ENCODE measurements at regions not wholly inside any gene's neighbourhood (a gene's known extent, or its start where the extent isn't known, plus 50 kb on each side); places are given as distances from the start of the nearest gene placed in this dataset.

- no peak overlapping the region for H2AK5ac ChIP-seq (ENCODE audit: low read length)
- DNase-seq, result no peak
- WGBS (ENCODE audit: extremely low coverage, insufficient coverage, insufficient read length), result no CpG with 5 or more reads among the region's 5 CpGs
- no peak overlapping the region for H3K4me2 ChIP-seq (ENCODE audit: low read length)
- H4K8ac ChIP-seq (ENCODE audit: low read depth, low read length), result no peak overlapping the region
- no peak overlapping the region for H3K27ac ChIP-seq (ENCODE audit: low read depth, low read length)
- H3K18ac ChIP-seq (ENCODE audit: low read length), result no peak overlapping the region
- H4K91ac ChIP-seq (ENCODE audit: low read depth, low read length), result no peak overlapping the region
- no peak overlapping the region for H3K4me3 ChIP-seq (ENCODE audit: low read depth, low read length)
- H3K27me3 ChIP-seq (ENCODE audit: insufficient read depth, low read length), result no peaks in the 10 kb centered on the region
- no peak overlapping the region for H4K12ac ChIP-seq (ENCODE audit: low read depth, low read length)
- no peak overlapping the region for H3K9ac ChIP-seq (ENCODE audit: low read length)
- no peaks in the 10 kb centered on the region for H3K9me3 ChIP-seq (ENCODE audit: insufficient read depth, low read depth, low read length)
- no peaks in the 10 kb centered on the region for H3K79me2 ChIP-seq (ENCODE audit: control insufficient read depth, insufficient read depth, low read length, poor library complexity)
- no peaks in the 10 kb centered on the region for H3K36me3 ChIP-seq (ENCODE audit: control insufficient read depth in 1 of 2, insufficient read depth in 2 of 2, low read length in 2 of 2)
- H3K23ac ChIP-seq (ENCODE audit: low read length), result no peak overlapping the region
- H3K14ac ChIP-seq (ENCODE audit: low read length), result no peak overlapping the region
- no peak overlapping the region for H3K4ac ChIP-seq (ENCODE audit: low read depth, low read length)
- no peak overlapping the region for H2BK5ac ChIP-seq (ENCODE audit: low read depth, low read length, poor library complexity)
- no peak overlapping the region for H2BK120ac ChIP-seq (ENCODE audit: insufficient read depth, low read length, poor library complexity)
- no peak overlapping the region for H2BK12ac ChIP-seq (ENCODE audit: low read length)
- H2AFZ ChIP-seq (ENCODE audit: insufficient read depth, low read length, poor library complexity), result no peak overlapping the region
- peaks cover 7 to 13% of the 10 kb centered on the region in 2 experiments for H3K4me1 ChIP-seq (ENCODE audit: control insufficient read depth in 1 of 2, insufficient read depth in 2 of 2, low read length in 2 of 2)
- no peaks in the 10 kb centered on the region for H3K79me1 ChIP-seq (ENCODE audit: low read length)
Measured at GRCh38 chr1:201724766-201725118, 104.2 kb upstream of the IPO9 start.

GRCh38 chr1:201726700-201727099 is 102.3 kb upstream of the IPO9 start:
- no peaks in the 10 kb centered on the region for H3K9me3 ChIP-seq (ENCODE audit: insufficient read depth, low read depth, low read length)

DNA sequence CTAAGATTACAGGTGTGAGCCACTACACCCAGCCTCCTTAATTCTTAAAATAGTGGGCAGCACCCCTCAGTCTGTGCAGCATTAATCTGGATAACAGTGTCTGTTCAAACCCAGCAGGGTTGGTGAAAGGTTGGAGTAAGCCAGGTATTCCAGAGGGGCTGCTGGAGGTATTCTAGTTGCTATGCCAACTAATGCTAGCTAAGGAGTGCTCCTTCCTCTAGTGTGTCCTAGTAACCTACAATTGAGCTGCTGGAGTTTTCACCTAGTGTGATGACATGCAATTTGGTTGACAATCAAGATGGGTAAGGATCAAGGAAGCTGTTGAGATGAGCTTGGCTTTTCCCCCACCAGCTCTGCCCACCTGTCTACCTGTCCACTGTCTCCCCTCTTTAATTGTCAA is 100.2 kb upstream of the IPO9 start:
- H4K8ac ChIP-seq (ENCODE audit: low read depth, low read length), result no peak overlapping the region
- no peak overlapping the region for H3K18ac ChIP-seq (ENCODE audit: low read length)

More at GRCh38 chr1:201726700-201727099, 102.3 kb upstream of the IPO9 start:
- no peaks in the 10 kb centered on the region for H3K79me1 ChIP-seq (ENCODE audit: low read length)
- peaks cover 1% of the 10 kb centered on the region for H3K79me2 ChIP-seq (ENCODE audit: control insufficient read depth, insufficient read depth, low read length, poor library complexity)
- H2BK5ac ChIP-seq (ENCODE audit: low read depth, low read length, poor library complexity), result no peak overlapping the region
- H3K4me3 ChIP-seq (ENCODE audit: low read depth, low read length), result no peak overlapping the region
- no peak overlapping the region for H3K4me2 ChIP-seq (ENCODE audit: low read length)
- H3K27me3 ChIP-seq (ENCODE audit: insufficient read depth, low read length), result no peaks in the 10 kb centered on the region
- no peak overlapping the region for H3K23ac ChIP-seq (ENCODE audit: low read length)
- no peak overlapping the region for H3K4ac ChIP-seq (ENCODE audit: low read depth, low read length)
- no peak overlapping the region for H3K27ac ChIP-seq (ENCODE audit: low read depth, low read length)
- DNase-seq, result no peak
- no peak overlapping the region for H2AK5ac ChIP-seq (ENCODE audit: low read length)
- no peak overlapping the region for H2BK120ac ChIP-seq (ENCODE audit: insufficient read depth, low read length, poor library complexity)
- WGBS (ENCODE audit: extremely low coverage, insufficient coverage, insufficient read length), result no CpG with 5 or more reads among the region's 2 CpGs
- no peak overlapping the region for H2BK12ac ChIP-seq (ENCODE audit: low read length)
- no peak overlapping the region for H3K18ac ChIP-seq (ENCODE audit: low read length)
- no peak overlapping the region for H4K12ac ChIP-seq (ENCODE audit: low read depth, low read length)
- no peak overlapping the region for H4K91ac ChIP-seq (ENCODE audit: low read depth, low read length)
- H3K9ac ChIP-seq (ENCODE audit: low read length), result no peak overlapping the region
- H3K36me3 ChIP-seq (ENCODE audit: control insufficient read depth in 1 of 2, insufficient read depth in 2 of 2, low read length in 2 of 2), result no peaks in the 10 kb centered on the region
- H3K14ac ChIP-seq (ENCODE audit: low read length), result no peak overlapping the region
- H4K8ac ChIP-seq (ENCODE audit: low read depth, low read length), result no peak overlapping the region
- H3K4me1 ChIP-seq (ENCODE audit: control insufficient read depth in 1 of 2, insufficient read depth in 2 of 2, low read length in 2 of 2), result peaks cover 2 to 9% of the 10 kb centered on the region in 2 experiments
- H2AFZ ChIP-seq (ENCODE audit: insufficient read depth, low read length, poor library complexity), result no peak overlapping the region

DNA sequence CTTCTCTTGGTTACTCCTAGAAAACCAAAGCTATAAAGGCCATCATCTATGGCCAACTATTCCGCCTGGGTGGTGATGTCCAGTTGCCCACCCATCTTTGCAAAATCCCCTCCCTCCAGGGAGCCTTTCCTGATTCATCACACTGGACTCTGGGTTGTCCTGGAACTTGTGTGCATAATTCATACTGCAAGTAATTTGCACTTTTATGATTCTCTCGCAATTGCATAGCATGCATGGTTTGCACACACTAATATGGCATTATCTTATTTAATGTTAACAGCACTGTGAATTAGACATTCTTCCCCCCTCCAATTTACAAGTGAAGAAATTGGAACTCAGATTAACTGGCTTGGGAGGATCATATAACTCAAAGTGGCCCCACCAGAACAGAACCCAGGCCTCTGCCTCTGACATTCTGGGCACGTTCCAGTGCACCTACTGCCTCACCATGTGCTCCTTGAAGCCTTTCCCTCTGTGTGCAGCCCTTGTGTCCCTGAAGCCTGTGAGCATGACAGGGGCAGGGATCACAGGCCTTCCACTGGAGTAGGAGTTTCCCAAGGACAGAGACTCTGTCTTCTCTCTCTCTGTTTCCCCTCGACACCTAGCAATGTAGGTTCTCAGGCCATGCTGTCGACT is 98.9 kb upstream of the IPO9 start:
- Histone ChIP-seq H3K79me2 (ENCODE audit: control insufficient read depth, insufficient read depth, low read length, poor library complexity) (peaks cover 1% of the 10 kb centered on the region), H4K12ac (ENCODE audit: low read depth, low read length) (no peak overlapping the region), H2BK12ac (ENCODE audit: low read length) (no peak overlapping the region), H3K9me3 (ENCODE audit: insufficient read depth, low read depth, low read length) (no peaks in the 10 kb centered on the region), H2AK5ac (ENCODE audit: low read length) (no peak overlapping the region), H2BK120ac (ENCODE audit: insufficient read depth, low read length, poor library complexity) (no peak overlapping the region), H3K27me3 (ENCODE audit: insufficient read depth, low read length) (no peaks in the 10 kb centered on the region), H3K18ac (ENCODE audit: low read length) (no peak overlapping the region), H3K27ac (ENCODE audit: low read depth, low read length) (no peak overlapping the region), H3K4me1 (ENCODE audit: control insufficient read depth in 1 of 2, insufficient read depth in 2 of 2, low read length in 2 of 2) (peaks cover 3 to 11% of the 10 kb centered on the region in 2 experiments), H4K91ac (ENCODE audit: low read depth, low read length) (no peak overlapping the region), H3K4me2 (ENCODE audit: low read length) (no peak overlapping the region), H2AFZ (ENCODE audit: insufficient read depth, low read length, poor library complexity) (no peak overlapping the region), H2BK5ac (ENCODE audit: low read depth, low read length, poor library complexity) (no peak overlapping the region), H3K14ac (ENCODE audit: low read length) (no peak overlapping the region), H3K4ac (ENCODE audit: low read depth, low read length) (no peak overlapping the region), H3K23ac (ENCODE audit: low read length) (no peak overlapping the region), H4K8ac (ENCODE audit: low read depth, low read length) (no peak overlapping the region), H3K9ac (ENCODE audit: low read length) (no peak overlapping the region), H3K79me1 (ENCODE audit: low read length) (no peaks in the 10 kb centered on the region), H3K36me3 (ENCODE audit: control insufficient read depth in 1 of 2, insufficient read depth in 2 of 2, low read length in 2 of 2) (peaks cover 0 to 5% of the 10 kb centered on the region in 2 experiments), H3K4me3 (ENCODE audit: low read depth, low read length) (no peak overlapping the region)
- DNase-seq, result no peak
- no CpG with 5 or more reads among the region's 5 CpGs for WGBS (ENCODE audit: extremely low coverage, insufficient coverage, insufficient read length)

More for the DNA sequence above, 100.2 kb upstream of the IPO9 start:
- Histone ChIP-seq H3K14ac (ENCODE audit: low read length) (no peak overlapping the region), H2AFZ (ENCODE audit: insufficient read depth, low read length, poor library complexity) (no peak overlapping the region), H3K79me2 (ENCODE audit: control insufficient read depth, insufficient read depth, low read length, poor library complexity) (peaks cover 1% of the 10 kb centered on the region), H2BK5ac (ENCODE audit: low read depth, low read length, poor library complexity) (no peak overlapping the region), H3K4me2 (ENCODE audit: low read length) (no peak overlapping the region), H3K9me3 (ENCODE audit: insufficient read depth, low read depth, low read length) (no peaks in the 10 kb centered on the region), H2AK5ac (ENCODE audit: low read length) (no peak overlapping the region), H3K27me3 (ENCODE audit: insufficient read depth, low read length) (no peaks in the 10 kb centered on the region), H3K79me1 (ENCODE audit: low read length) (no peaks in the 10 kb centered on the region), H4K91ac (ENCODE audit: low read depth, low read length) (no peak overlapping the region), H3K4ac (ENCODE audit: low read depth, low read length) (no peak overlapping the region), H2BK120ac (ENCODE audit: insufficient read depth, low read length, poor library complexity) (no peak overlapping the region), H3K4me3 (ENCODE audit: low read depth, low read length) (no peak overlapping the region), H3K36me3 (ENCODE audit: control insufficient read depth in 1 of 2, insufficient read depth in 2 of 2, low read length in 2 of 2) (no peaks in the 10 kb centered on the region), H3K9ac (ENCODE audit: low read length) (no peak overlapping the region), H3K23ac (ENCODE audit: low read length) (no peak overlapping the region), H3K27ac (ENCODE audit: low read depth, low read length) (no peak overlapping the region), H2BK12ac (ENCODE audit: low read length) (no peak overlapping the region), H4K12ac (ENCODE audit: low read depth, low read length) (no peak overlapping the region), H3K4me1 (ENCODE audit: control insufficient read depth in 1 of 2, insufficient read depth in 2 of 2, low read length in 2 of 2) (peaks cover 3 to 11% of the 10 kb centered on the region in 2 experiments)
- no peak for DNase-seq
